ENCODE measurements at regions not wholly inside any gene's neighbourhood (a gene's known extent, or its start where the extent isn't known, plus 50 kb on each side); places are given as distances from the start of the nearest gene placed in this dataset.

GRCh38 chr1:29827801-29828525 is 591.6 kb downstream of the PTPRU start:
- TF ChIP-seq, protein P1, sequence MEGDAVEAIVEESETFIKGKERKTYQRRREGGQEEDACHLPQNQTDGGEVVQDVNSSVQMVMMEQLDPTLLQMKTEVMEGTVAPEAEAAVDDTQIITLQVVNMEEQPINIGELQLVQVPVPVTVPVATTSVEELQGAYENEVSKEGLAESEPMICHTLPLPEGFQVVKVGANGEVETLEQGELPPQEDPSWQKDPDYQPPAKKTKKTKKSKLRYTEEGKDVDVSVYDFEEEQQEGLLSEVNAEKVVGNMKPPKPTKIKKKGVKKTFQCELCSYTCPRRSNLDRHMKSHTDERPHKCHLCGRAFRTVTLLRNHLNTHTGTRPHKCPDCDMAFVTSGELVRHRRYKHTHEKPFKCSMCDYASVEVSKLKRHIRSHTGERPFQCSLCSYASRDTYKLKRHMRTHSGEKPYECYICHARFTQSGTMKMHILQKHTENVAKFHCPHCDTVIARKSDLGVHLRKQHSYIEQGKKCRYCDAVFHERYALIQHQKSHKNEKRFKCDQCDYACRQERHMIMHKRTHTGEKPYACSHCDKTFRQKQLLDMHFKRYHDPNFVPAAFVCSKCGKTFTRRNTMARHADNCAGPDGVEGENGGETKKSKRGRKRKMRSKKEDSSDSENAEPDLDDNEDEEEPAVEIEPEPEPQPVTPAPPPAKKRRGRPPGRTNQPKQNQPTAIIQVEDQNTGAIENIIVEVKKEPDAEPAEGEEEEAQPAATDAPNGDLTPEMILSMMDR (conservative IDR thresholded peaks at IDR 0.05; ENCODE audit: low read length) = no peak
- no peak for TF ChIP-seq EZH2phosphoT487 (IDR thresholded peaks at IDR 0.05; ENCODE audit: borderline replicate concordance)
